NCI-H446 treated with DMSO at 0.1 percent for 48 hours (cell line): ENCODE measurements at regions not wholly inside any gene's neighbourhood (a gene's known extent, or its start where the extent isn't known, plus 50 kb on each side); places are given as distances from the start of the nearest gene placed in this dataset.
"Not testable (repeated sequence)": the region's sequence is repeated elsewhere in the genome, so short reads cannot be mapped to it uniquely, and the experiment has no call there.

Experiments used
- DNase-seq: peaks from one replicate; lab custom pipeline; 2025; lab: John Stamatoyannopoulos, UW

DNA sequence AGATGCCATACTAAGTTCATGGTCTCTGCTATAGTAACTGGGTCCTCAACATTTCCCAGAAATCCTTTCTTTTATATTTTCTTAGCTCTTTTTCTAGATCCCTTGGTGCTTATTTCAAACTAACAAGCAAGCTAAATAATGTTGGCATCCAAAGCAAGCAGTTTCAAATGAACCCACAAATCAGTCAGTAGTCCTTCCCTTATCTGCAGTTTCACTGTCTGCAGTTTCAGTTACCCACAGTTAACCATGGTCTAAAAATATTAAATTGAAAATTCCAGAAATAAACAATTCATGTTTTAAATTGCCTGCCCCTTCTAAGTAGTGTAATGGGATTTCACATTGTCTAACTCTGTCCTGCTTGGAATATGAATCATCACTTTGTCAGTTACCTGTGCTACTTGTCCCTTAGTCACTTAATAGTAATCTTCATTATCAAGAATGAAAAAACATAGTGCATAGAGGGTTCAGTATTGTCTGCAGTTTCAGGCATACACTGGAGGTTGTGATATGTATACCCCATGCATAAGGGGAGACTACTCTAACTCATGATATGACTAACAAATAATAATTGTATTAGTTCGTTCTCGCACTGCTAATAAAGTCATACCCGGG is 633.7 kb downstream of the MECOM start:
- DNase-seq, result no peak

- no peak for DNase-seq
Observed at GRCh38 chr3:169028716-169029115, 634.8 kb downstream of the MECOM start.

GRCh38 chr3:169026543-169027182 is 636.8 kb downstream of the MECOM start:
- DNase-seq, result peak; percentile 88

DNA sequence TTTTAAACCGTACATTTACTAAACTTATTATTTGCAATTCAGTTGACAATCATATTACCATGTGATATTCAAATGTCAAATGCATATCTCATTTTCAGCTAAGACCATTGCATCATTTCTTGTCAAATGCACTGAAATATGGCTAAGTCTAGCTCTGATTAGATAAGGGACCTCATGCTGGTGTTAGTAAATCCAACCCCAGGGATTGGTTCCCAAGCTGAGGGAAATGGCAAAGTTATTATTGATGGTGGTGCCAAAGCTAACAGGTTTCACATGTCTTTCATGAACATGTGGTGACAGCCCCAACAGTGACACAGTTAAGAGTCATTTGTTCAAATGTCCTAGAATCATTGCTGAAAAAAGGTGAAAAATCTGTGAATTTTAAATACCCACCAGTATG is 641.1 kb downstream of the MECOM start:
- DNase-seq, result no peak

GRCh38 chr3:169020371-169020770 is 643.1 kb downstream of the MECOM start:
- no peak for DNase-seq

GRCh38 chr3:169009453-169009852 is 654.1 kb downstream of the MECOM start:
- no peak for DNase-seq

DNA sequence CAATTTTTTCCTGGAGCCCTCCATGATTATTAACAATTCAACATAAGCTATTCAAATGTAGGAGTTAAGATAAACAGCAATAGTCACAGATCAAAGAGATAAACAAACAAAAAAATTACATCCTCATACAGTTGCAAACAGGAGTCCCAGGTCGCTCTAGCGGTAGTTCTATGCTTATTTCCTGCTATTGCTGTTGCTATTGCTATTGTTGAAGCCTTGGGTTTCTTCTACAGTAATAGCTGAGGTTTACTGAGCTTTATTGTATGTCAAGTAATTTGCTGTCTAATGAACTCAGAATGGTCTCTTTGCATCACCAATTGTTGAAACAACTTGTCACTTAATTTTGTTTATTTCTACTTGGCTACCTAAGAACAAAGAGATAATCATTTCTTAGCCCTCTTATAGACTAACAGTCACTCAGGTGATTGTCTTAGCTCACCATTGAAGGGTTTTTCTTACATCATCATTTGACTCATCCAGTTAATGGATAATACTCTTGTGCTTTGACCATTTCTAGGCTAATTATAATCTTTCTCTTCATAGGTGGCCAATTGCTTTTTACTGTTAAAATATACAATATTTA is 654.6 kb downstream of the MECOM start:
- DNase-seq, result no peak

DNA sequence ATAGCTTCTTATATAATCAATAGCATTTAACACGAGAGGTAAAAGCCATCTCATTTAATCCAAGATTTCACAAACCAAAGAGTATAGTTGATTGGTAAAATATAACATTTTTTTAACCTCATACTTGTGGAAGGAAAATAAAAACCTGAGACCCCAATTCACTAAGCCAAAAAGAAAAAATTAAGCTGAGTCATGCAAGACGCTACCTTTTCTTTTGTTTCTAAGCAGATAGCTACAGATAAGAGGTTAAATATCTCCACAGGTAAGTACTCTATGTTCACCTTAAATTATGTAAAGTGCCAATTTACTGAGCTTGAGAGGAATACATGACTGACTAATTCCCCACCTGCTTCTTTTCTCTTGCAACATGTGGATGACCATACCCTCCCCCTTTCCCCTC is 656.4 kb downstream of the MECOM start:
- DNase-seq, result no peak

- not testable (repeated sequence) for DNase-seq
Observed at GRCh38 chr3:169006398-169006797, 657.1 kb downstream of the MECOM start.

GRCh38 chr3:169002689-169003088 is 660.8 kb downstream of the MECOM start:
- no peak for DNase-seq

DNA sequence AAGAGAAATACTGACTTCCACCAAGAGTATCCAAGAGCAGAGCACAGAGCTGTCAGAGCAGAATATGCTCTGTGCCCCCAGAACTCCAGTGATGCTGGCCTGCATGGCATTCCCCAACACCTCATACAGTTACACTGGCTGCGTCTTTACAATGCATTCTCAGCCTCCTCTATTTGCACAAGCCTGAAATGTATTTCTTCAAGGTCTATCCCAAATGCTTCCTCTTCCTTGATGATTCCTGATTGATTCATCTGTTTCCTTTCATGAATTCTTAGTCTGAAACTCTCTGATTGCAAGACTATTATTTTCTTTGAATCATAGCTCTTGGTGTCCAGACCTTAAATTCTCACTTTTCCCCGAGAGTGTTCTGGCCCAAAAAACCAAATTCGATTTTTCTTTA is 664.7 kb downstream of the MECOM start:
- no peak for DNase-seq

- DNase-seq, result no peak
Observed at GRCh38 chr3:168997488-168997887, 666.0 kb downstream of the MECOM start.

DNA sequence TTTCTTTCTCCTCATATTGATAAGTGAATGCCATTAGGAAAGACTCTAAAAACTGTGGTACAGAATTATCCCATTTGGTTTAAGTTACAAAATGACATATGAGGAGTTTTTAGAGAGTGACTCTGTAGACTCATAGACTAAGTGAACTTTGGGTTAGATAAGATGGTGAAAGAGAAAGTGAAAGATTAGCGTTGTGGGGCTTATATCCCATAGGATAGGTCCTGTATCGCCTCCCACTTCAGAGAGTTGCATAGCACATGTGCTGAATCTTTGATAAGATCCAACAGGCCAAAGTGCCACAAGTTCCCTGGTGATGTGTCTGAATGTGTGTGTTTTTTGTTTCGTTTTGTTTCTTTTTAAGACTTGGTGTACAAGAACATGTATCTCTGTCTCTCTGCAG is 666.9 kb downstream of the MECOM start:
- no peak for DNase-seq

DNA sequence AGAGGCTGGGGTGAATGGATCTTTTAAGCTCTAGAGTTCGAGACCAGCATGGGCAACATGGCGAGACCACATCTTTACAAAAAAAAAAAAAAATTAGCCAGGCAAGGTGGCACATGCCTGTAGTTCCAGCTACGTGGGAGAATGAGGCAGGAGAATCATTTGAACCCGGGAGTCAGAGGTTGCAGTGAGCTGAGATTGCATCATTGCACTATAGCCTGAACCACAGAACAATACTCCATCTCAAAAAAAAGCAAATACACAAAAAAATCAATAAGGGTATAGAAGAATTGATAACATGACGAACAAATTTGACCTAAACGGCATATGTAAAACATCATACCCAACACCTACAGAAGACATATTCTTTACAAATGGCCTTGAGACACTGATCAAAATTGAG is 668.4 kb downstream of the MECOM start:
- DNase-seq, result no peak

DNA sequence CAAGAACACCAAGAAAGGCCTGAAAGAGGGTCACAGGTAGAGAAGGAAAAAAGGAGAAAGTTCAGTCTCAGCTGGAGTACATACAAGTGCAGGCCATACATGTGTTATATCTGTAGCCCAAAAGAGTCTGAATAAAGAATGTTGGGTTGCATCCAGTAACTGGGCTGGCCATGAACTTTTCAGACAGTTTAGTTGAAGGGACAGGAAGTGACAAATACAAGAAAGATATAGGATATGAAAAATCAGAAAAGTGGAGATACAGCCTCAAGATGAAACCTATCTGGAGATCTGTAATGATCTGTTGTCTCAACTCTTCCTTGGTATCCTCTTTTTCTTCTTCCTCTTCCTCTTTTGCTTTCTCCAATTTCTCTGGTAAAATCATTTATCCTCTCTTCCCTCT is 671.7 kb downstream of the MECOM start:
- DNase-seq, result no peak

- DNase-seq, result no peak
Observed at GRCh38 chr3:168990621-168991020, 672.9 kb downstream of the MECOM start.

- DNase-seq, result no peak
Observed at GRCh38 chr3:168990134-168990533, 673.4 kb downstream of the MECOM start.

DNA sequence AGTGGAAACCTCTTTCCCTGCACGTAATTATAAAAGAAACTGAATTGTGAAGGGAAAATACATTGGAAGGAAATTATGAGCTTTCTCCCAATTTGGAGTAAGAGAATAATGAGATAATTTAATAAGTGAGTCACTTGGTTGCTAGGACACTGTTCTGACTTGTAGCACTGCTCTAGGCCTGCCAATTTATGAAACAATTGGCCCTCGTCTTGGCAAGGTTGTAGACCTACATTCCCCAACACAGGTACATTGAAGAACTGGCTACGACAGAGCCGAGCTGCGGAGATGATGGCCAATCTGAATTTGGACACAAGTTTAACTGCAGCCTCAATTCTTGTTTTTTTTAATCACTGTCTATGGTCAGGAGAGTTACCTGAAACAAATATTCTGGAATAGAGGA is 674.1 kb downstream of the MECOM start:
- peak; percentile 24 for DNase-seq

GRCh38 chr3:168988853-168989252 is 674.7 kb downstream of the MECOM start:
- peak; percentile 66 for DNase-seq

DNA sequence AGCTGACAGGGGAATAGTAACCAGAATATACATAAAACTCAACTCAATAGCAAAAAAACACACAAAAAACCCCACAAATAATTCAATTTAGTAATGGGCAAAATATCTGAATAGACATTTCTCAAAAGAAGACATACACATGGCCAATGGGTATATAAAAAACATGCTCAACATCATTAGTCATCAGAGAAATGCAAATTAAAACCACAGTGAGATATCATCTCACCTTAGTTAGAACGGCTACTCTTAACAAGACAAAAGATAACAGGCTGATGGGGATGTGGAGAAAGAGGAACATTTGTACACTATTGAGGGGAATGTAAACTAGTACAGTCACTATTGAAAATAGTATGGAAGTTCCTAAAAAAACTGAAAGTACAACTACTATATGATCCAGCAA is 678.6 kb downstream of the MECOM start:
- no peak for DNase-seq

- DNase-seq, result no peak
Observed at GRCh38 chr3:168983046-168983445, 680.5 kb downstream of the MECOM start.

GRCh38 chr3:168981396-168981795 is 682.1 kb downstream of the MECOM start:
- no peak for DNase-seq

DNA sequence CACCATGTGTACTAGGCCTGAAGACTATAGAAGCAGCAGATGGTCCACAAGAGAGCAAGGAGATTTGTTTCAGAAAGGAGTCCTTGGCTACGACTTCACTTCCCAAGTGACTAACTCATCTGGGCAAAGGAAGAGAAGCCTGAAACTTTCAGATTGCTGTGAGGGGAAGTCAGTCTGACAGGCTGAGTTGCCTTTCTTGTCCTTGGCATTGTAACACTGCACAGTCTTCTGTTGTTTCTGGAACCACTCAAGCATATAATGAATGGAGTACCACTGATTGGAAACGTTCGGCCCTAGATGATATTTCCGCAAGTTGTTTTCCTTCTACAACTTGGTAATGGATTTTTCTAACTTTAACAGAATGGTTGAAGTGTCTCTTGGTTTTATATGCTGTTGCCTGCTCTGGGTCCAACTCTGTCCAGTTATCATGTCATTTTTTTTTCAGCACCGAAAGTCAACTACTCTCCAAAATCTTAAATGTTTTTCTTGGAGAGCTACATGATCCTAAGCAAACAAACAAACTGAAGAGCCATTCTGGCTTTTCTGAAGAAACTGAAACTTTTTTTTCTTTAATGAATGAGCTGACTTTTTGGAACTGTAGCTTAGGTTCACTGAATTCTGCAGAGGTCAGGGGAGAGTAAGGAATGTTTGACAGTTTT is 685.7 kb downstream of the MECOM start:
- peak; percentile 61 for DNase-seq
